ENCODE measurements at regions not wholly inside any gene's neighbourhood (a gene's known extent, or its start where the extent isn't known, plus 50 kb on each side); places are given as distances from the start of the nearest gene placed in this dataset.

DNA sequence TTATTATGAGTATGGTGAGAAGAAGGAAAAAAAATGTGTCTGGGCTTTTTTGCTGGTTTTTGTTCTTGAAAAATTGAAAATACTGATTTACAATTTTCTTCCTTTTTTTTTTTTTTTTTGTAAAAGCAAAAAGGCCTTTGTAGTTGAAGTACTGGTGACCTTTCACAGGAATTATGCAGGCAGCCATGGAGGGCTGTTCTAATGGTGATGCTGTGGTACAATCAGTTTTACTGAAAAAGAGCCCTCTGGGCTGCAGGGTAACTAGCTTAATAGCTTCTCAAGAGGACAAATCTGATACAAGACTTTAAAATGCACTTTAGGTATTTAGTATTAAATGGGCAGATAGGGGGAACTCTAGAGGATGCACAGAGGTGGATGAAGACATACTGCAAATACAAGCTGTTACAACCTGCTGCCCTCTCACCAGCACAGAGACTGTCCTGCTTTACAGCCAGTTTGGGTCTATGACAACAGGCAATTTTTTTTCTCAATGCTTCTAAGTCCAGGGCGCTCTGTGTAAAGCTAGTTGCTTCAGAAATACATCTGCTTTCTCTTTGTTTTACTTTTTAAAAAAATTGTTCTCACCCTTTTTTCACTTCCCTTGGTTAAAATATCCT lies 61.6 kb upstream of the HS3ST5 start:
- no peak for DNase-seq

DNA sequence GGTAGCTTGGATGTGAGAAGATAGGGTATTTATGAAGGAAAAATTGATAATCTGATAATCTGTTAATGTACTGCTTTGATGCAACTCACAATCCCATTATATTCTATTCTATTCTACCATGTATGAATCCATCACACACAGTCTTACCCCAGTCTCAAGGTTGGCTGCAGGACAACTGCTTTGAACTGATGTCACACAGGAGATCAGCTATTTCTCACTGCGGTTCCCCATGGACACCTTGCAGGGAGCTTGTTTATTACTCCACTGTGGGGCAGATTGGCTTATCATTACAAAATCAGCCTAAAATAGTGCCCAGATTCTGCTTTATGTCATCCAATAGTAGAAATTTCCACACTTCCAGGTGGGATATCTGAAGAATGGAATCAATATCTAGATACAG lies 61.0 kb upstream of the HS3ST5 start:
- no peak for DNase-seq

DNA sequence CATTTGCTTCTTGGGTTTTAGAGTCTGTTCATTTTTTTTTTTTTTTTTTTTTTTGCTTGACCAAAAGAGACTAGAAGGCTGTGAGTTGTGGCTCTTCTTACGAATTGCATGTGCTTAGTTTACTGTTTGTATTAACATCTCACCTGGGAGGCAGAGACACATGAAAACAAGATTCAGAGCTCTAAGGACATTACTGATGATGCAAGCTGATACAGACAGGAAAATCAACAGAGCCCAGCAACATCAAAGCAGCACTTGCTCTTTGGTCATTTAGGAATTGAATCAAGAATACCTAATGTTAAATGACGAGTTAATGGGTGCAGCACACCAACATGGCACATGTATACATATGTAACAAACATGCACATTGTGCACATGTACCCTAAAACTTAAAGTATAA lies 55.7 kb upstream of the HS3ST5 start:
- no peak for DNase-seq
